Naive thymus-derived CD8-positive, alpha-beta T cell (primary cell): ENCODE measurements at regions not wholly inside any gene's neighbourhood (a gene's known extent, or its start where the extent isn't known, plus 50 kb on each side); places are given as distances from the start of the nearest gene placed in this dataset.
A peak's percentile ranks its signal among the peaks of the same experiment; 100 is the strongest.
"Not testable (repeated sequence)": the region's sequence is repeated elsewhere in the genome, so short reads cannot be mapped to it uniquely, and the experiment has no call there.

Source experiments
- ATAC-seq, 2 donors: fragments of 150-1000 bp; cut with Tn5 transposase in 1 of 2; sonication (Bioruptor Pico), chemical (Tn5 transposase) in 1 of 2; 1 replicate in 1 of 2; 2 replicates in 1 of 2; pipeline ENCODE4 v1.10.0; 2021; ENCODE audit warnings: mild to moderate bottlenecking in 2 of 2, moderate library complexity in 2 of 2
- POLR2A ChIA-PET: fragments of 350-600 bp; sonication (Branson Sonifier 250); formaldehyde crosslinking; loops from one replicate; lab custom pipeline; 2021; ENCODE audit warnings: antibody characterized with exemption; lab: Charles Lee
- DNase-seq, 10 donors: peaks; one replicate each; pipeline versions ENCODE4 v3.0.0 to v3.0.0-alpha.2; 2020 to 2022
- H3K27ac Mint-ChIP-seq, 10 donors: one replicate each; pipeline ENCODE4 v1.8.0; 2020 to 2022; ENCODE audit warnings: mild to moderate bottlenecking in 10 of 10, mixed read lengths in 10 of 10, moderate library complexity in 4 of 10, inconsistent platforms in 1 of 10
- H3K27me3 Mint-ChIP-seq, 5 donors: one replicate each; pipeline ENCODE4 v1.8.0; 2021 to 2022; ENCODE audit warnings: mixed read lengths in 5 of 5
- H3K36me3 Mint-ChIP-seq, 3 donors: one replicate each; pipeline ENCODE4 v1.8.0; 2020 to 2022; ENCODE audit warnings: mixed read lengths in 3 of 3, mild to moderate bottlenecking in 2 of 3, inconsistent platforms in 1 of 3
- H3K4me1 Mint-ChIP-seq, 4 donors: one replicate each; pipeline ENCODE4 v1.8.0; 2021 to 2022; ENCODE audit warnings: mixed read lengths in 4 of 4
- H3K4me3 Mint-ChIP-seq, 10 donors: one replicate each; pipeline ENCODE4 v1.8.0; 2020 to 2022; ENCODE audit warnings: mild to moderate bottlenecking in 10 of 10, mixed read lengths in 10 of 10, moderate library complexity in 6 of 10, inconsistent platforms in 1 of 10
- H3K9me3 Mint-ChIP-seq, 9 donors: one replicate each; pipeline ENCODE4 v1.8.0; 2020 to 2022; ENCODE audit warnings: mixed read lengths in 9 of 9, mild to moderate bottlenecking in 3 of 9, inconsistent platforms in 1 of 9, moderate library complexity in 1 of 9

DNA sequence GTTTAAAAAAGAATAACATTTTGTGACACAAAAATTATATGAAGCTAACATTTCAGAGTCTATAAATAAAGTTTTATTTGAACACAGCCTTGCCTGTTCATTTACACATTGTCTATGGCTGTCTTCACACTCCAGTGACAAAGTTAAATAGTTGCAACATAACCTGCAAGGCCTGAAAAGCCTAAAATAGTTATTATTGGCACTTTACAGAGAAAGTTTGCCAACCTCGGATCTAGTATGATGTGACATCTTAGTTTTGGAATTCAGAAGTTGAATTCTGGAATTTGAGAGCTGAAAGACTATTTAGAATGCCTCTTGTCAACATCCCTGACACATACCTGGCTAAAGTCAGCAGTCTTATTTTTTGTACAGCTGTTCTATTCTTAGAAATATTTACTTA lies 68.3 kb downstream of the DYRK2 start:
- Mint-ChIP-seq H3K4me3 (no peak overlapping the region), H3K4me1 (peaks cover 0 to 4% (median under 1%) of the 10 kb centered on the region in 4 donors), H3K36me3 (peaks cover 0 to 9% (median 2%) of the 10 kb centered on the region in 3 donors), H3K27me3 (peaks cover 0 to 3% (median 0%) of the 10 kb centered on the region in 5 donors), H3K9me3 (no peaks in the 10 kb centered on the region), H3K27ac (no peak overlapping the region)
- DNase-seq, result no peak
- no peak for ATAC-seq
- POLR2A ChIA-PET, result no interaction called here

- H3K4me1 Mint-ChIP-seq, H3K36me3 Mint-ChIP-seq, DNase-seq, H3K27ac Mint-ChIP-seq, H3K9me3 Mint-ChIP-seq, H3K4me3 Mint-ChIP-seq, POLR2A ChIA-PET, ATAC-seq, H3K27me3 Mint-ChIP-seq: not testable (repeated sequence)
These were observed 70.8 kb downstream of the DYRK2 start for GRCh38 chr12:67719303-67719702.

DNA sequence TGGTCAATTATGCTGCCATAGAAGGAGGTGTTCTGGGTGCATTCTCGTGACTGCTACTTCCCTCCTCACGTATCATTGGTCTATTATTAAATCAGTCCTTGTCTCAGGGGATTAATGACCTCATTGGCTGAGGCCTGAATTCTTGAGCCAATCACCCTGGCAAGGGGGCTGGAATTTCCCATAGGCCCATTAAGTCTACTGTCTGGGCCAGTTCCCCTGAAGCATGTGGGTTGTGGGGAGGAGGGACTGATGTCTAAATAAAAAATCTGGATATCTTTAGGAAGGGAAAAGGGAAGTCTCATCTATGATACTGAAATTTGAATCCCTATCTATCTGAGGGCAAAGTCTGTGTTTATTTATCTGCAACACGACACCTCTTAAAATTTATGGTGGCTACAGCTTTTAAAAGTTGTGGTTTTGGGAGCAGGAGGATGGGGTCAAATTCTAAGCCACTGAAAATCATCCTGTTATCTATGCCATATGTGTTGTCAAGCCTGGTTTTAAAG lies 71.9 kb downstream of the DYRK2 start:
- H3K9me3 Mint-ChIP-seq, result no peaks in the 10 kb centered on the region
- H3K27ac Mint-ChIP-seq, result no peak overlapping the region
- H3K36me3 Mint-ChIP-seq, result peaks cover 0 to 2% (median 0%) of the 10 kb centered on the region in 3 donors
- H3K27me3 Mint-ChIP-seq, result peaks cover 0 to 3% (median 0%) of the 10 kb centered on the region in 5 donors
- H3K4me3 Mint-ChIP-seq, result no peak overlapping the region
- ATAC-seq, result no peak
- no peaks in the 10 kb centered on the region for H3K4me1 Mint-ChIP-seq
- POLR2A ChIA-PET, result no interaction called here
- DNase-seq, result no peak

DNA sequence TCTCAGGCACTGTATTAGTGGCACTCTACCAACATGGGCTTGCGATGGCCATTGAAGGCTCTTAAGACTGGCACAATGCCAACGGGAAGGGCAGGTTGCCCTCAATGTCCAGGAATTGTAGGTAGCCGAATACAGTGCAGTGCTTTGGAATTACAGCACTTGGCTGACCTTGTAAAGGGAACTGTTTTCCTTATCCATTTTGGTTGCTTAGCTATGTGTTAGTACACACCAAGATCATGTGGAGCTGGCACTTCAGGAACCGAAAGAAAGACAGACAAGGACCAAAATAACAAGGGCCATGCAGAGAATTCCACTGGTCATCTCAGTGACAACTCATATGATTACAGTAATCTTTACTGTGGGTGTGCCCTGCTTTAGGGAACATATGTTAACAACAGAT lies 72.7 kb downstream of the DYRK2 start:
- POLR2A ChIA-PET, result interaction anchor here (0.9 kb wide), 1 partner anchor 22 kb away, joined by 3 read pairs; no protein-coding TSS in a partner anchor
- Mint-ChIP-seq H3K27ac (no peak overlapping the region), H3K4me3 (no peak overlapping the region)

GRCh38 chr12:67722296-67722695 lies 73.8 kb downstream of the DYRK2 start:
- POLR2A ChIA-PET, result no interaction called here
- ATAC-seq (no peak), DNase-seq (no peak)
- peaks cover 0 to 3% (median 0%) of the 10 kb centered on the region in 5 donors for H3K27me3 Mint-ChIP-seq
- no peaks in the 10 kb centered on the region for H3K9me3 Mint-ChIP-seq
- no peaks in the 10 kb centered on the region for H3K4me1 Mint-ChIP-seq
- no peak overlapping the region for H3K4me3 Mint-ChIP-seq
- peaks cover 0 to 2% (median 0%) of the 10 kb centered on the region in 3 donors for H3K36me3 Mint-ChIP-seq
- no peak overlapping the region for H3K27ac Mint-ChIP-seq

More for the DNA sequence above, 72.7 kb downstream of the DYRK2 start:
- Mint-ChIP-seq H3K4me1 (no peaks in the 10 kb centered on the region), H3K27me3 (peaks cover 0 to 3% (median 0%) of the 10 kb centered on the region in 5 donors), H3K36me3 (peaks cover 0 to 2% (median 0%) of the 10 kb centered on the region in 3 donors), H3K9me3 (no peaks in the 10 kb centered on the region)
- ATAC-seq (no peak), DNase-seq (no peak)

GRCh38 chr12:67726868-67727267 lies 78.3 kb downstream of the DYRK2 start:
- Mint-ChIP-seq H3K27me3 (peaks cover 0 to 1% (median 0%) of the 10 kb centered on the region in 5 donors), H3K27ac (no peak overlapping the region), H3K4me3 (no peak overlapping the region), H3K9me3 (no peaks in the 10 kb centered on the region), H3K4me1 (no peaks in the 10 kb centered on the region), H3K36me3 (peaks cover 0 to 2% (median 0%) of the 10 kb centered on the region in 3 donors)
- no peak for ATAC-seq
- DNase-seq, result no peak
- POLR2A ChIA-PET, result interaction anchor here (0.6 kb wide), 1 partner anchor 13 kb away, joined by 3 read pairs; no protein-coding TSS in a partner anchor

- no peak overlapping the region for H3K4me3 Mint-ChIP-seq
- H3K27ac Mint-ChIP-seq, result no peak overlapping the region
- H3K9me3 Mint-ChIP-seq, result no peaks in the 10 kb centered on the region
- no peaks in the 10 kb centered on the region for H3K36me3 Mint-ChIP-seq
- POLR2A ChIA-PET, result no interaction called here
- H3K4me1 Mint-ChIP-seq, result peaks cover 0 to 1% (median 0%) of the 10 kb centered on the region in 4 donors
- H3K27me3 Mint-ChIP-seq, result peaks cover 0 to 1% (median 0%) of the 10 kb centered on the region in 5 donors
- DNase-seq (no peak), ATAC-seq (no peak)
These were observed 79.4 kb downstream of the DYRK2 start for GRCh38 chr12:67727702-67728666.

DNA sequence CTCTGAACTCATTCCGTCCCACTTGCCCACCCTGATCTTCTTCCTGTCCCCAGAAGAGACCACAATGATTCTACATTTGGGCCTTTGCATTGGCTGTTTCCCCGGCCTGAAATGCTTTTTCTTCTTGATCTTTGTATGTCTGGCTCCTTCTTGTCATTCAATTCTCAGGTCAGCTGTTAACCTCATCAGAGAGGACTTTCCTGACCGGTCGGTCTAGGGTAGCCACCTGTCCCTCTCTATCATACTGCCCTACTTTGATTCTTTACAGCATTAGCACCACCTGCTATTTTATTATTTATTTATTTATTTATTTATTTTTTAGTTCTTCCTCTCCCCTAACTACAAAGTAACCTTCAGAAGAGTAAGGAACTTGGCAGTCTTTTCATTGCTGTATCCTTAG lies 84.3 kb downstream of the DYRK2 start:
- no peak for DNase-seq
- H3K27me3 Mint-ChIP-seq, result peaks cover 0 to 3% (median 0%) of the 10 kb centered on the region in 5 donors
- H3K27ac Mint-ChIP-seq, result no peak overlapping the region
- no peaks in the 10 kb centered on the region for H3K36me3 Mint-ChIP-seq
- no peaks in the 10 kb centered on the region for H3K9me3 Mint-ChIP-seq
- no peak overlapping the region for H3K4me3 Mint-ChIP-seq
- peaks cover 0 to 4% (median 2%) of the 10 kb centered on the region in 4 donors for H3K4me1 Mint-ChIP-seq
- POLR2A ChIA-PET, result no interaction called here
- no peak for ATAC-seq

- no peak for ATAC-seq
- Mint-ChIP-seq H3K27me3 (peaks cover 0 to 1% (median 0%) of the 10 kb centered on the region in 5 donors), H3K27ac (peak overlapping the region in 1 of 10 donors; percentile 54), H3K36me3 (no peaks in the 10 kb centered on the region), H3K4me3 (no peak overlapping the region), H3K4me1 (peaks cover 0 to 4% (median 2%) of the 10 kb centered on the region in 4 donors), H3K9me3 (no peaks in the 10 kb centered on the region)
- no peak for DNase-seq
- POLR2A ChIA-PET, result no interaction called here
These were observed 87.3 kb downstream of the DYRK2 start for GRCh38 chr12:67735868-67736267.

DNA sequence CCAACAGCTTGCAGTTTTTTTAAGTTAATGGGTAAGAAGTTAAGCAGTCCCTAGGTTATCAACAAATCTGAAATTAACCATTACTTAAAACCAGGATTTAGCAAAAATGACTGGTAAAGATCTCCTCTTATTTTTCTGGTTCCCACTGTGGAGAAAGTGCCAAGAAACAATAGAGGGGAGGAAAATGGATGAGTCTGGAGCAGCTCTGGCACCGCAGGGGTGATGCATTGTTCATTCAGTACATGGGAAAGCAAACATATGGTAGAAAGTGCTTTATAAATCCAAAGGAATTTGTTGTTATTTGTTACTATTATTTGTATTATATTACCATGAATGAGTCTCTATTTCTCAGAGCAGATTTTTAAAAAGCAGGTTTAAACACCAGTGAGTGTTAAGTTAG lies 92.2 kb downstream of the DYRK2 start:
- peaks cover 0 to 4% (median 0%) of the 10 kb centered on the region in 9 donors for H3K9me3 Mint-ChIP-seq
- peaks cover 0 to 1% (median 0%) of the 10 kb centered on the region in 5 donors for H3K27me3 Mint-ChIP-seq
- DNase-seq (no peak), ATAC-seq (no peak)
- no peak overlapping the region for H3K4me3 Mint-ChIP-seq
- H3K27ac Mint-ChIP-seq, result no peak overlapping the region
- POLR2A ChIA-PET, result no interaction called here
- peaks cover 0 to under 1% (median 0%) of the 10 kb centered on the region in 3 donors for H3K36me3 Mint-ChIP-seq
- H3K4me1 Mint-ChIP-seq, result peaks cover 0 to 6% (median 2%) of the 10 kb centered on the region in 4 donors

DNA sequence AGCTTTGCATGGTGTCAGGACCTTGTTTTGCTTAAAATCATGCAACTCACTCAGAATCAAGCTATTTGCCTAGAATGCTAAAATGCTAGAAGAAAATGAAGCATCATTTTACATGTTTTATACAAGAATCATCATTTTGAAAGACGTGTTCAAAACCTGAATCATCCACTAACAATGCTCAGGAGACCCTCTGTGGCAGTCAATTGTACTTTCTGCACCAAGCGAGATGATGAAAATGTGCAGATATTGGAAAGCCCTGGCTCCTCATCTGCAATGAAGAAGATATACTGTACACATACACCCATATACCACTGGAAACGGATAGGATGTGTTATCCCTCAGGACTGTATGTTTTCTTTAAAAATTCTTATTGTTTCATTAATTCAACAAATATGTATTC lies 92.7 kb downstream of the DYRK2 start:
- H3K27me3 Mint-ChIP-seq, result peaks cover 0 to 2% (median 0%) of the 10 kb centered on the region in 5 donors
- POLR2A ChIA-PET, result no interaction called here
- H3K9me3 Mint-ChIP-seq, result peaks cover 0 to 9% (median 0%) of the 10 kb centered on the region in 9 donors
- peaks cover 0 to 6% (median 4%) of the 10 kb centered on the region in 3 donors for H3K36me3 Mint-ChIP-seq
- H3K4me3 Mint-ChIP-seq, result no peak overlapping the region
- ATAC-seq (no peak), DNase-seq (no peak)
- no peak overlapping the region for H3K27ac Mint-ChIP-seq
- peaks cover 0 to 3% (median 0%) of the 10 kb centered on the region in 4 donors for H3K4me1 Mint-ChIP-seq

- POLR2A ChIA-PET, result no interaction called here
- Mint-ChIP-seq H3K9me3 (peaks cover 0 to 11% (median 0%) of the 10 kb centered on the region in 9 donors), H3K4me1 (peaks cover 0 to 3% (median 0%) of the 10 kb centered on the region in 4 donors), H3K4me3 (no peak overlapping the region), H3K36me3 (peaks cover 0 to 11% (median 4%) of the 10 kb centered on the region in 3 donors), H3K27me3 (peaks cover 0 to 2% (median 0%) of the 10 kb centered on the region in 5 donors), H3K27ac (peak overlapping the region in 1 of 10 donors; percentile 6)
- DNase-seq (no peak), ATAC-seq (no peak)
These were observed 93.9 kb downstream of the DYRK2 start for GRCh38 chr12:67742461-67742860.
